Tibial artery (tissue), 4 donors: ENCODE measurements at regions not wholly inside any gene's neighbourhood (a gene's known extent, or its start where the extent isn't known, plus 50 kb on each side); places are given as distances from the start of the nearest gene placed in this dataset.

Source experiments
- DNase-seq, 2 donors: peaks; one replicate each; pipeline ENCODE4 v3.0.0-alpha.2; 2019
- H3K27ac ChIP-seq, 2 donors: fragments of 200-600 bp; sonication (generic) in 1 of 2; 1 replicate in 1 of 2; 2 replicates in 1 of 2; pipeline ENCODE4 v1.5.1; 2018 to 2019; ENCODE audit warnings: mild to moderate bottlenecking in 1 of 2
- H3K27me3 ChIP-seq, 2 donors: fragments of 200-600 bp; sonication (generic) in 1 of 2; one replicate each; pipeline versions ENCODE4 v1.5.1 to v1.6.0; 2016 to 2019
- H3K36me3 ChIP-seq, 3 donors: fragments of 200-600 bp; sonication (generic) in 2 of 3; one replicate each; pipeline ENCODE4 v1.5.1; 2016 to 2019; ENCODE audit warnings: mild to moderate bottlenecking in 2 of 3
- H3K4me1 ChIP-seq, 4 donors: fragments of 200-600 bp; sonication (generic) in 2 of 4; 1 replicate in 3 of 4; 2 replicates in 1 of 4; pipeline ENCODE4 v1.5.1; 2016 to 2019
- H3K4me3 ChIP-seq, 2 donors: fragments of 200-600 bp; sonication (generic) in 1 of 2; 1 replicate in 1 of 2; 2 replicates in 1 of 2; pipeline ENCODE4 v1.5.1; 2018 to 2019; ENCODE audit warnings: mild to moderate bottlenecking in 2 of 2
- H3K9me3 ChIP-seq, 3 donors: fragments of 200-600 bp; sonication (generic) in 1 of 3; one replicate each; pipeline ENCODE4 v1.5.1; 2016 to 2019
- intact Hi-C: fragments of 100-400 bp; cut with DNase I; formaldehyde crosslinking; loops from one replicate; pipeline ENCODE4 v1.15.0; 2023; ENCODE audit warnings: low total_unique reads
- TF ChIP-seq, protein P1 (sequence below), 2 experiments: fragments of 200-600 bp in 1 of 2; fragments of 450-650 bp in 1 of 2; IDR thresholded peaks; one replicate each; pipeline ENCODE4 v1.5.1; 2017 to 2019; ENCODE audit warnings: antibody characterized with exemption in 2 of 2, mild to moderate bottlenecking in 1 of 2, moderate library complexity in 1 of 2

- H3K4me3 ChIP-seq, result no peak overlapping the region
- no peaks in the 10 kb centered on the region for H3K9me3 ChIP-seq
- H3K27ac ChIP-seq, result no peak overlapping the region
- TF ChIP-seq, protein P1, sequence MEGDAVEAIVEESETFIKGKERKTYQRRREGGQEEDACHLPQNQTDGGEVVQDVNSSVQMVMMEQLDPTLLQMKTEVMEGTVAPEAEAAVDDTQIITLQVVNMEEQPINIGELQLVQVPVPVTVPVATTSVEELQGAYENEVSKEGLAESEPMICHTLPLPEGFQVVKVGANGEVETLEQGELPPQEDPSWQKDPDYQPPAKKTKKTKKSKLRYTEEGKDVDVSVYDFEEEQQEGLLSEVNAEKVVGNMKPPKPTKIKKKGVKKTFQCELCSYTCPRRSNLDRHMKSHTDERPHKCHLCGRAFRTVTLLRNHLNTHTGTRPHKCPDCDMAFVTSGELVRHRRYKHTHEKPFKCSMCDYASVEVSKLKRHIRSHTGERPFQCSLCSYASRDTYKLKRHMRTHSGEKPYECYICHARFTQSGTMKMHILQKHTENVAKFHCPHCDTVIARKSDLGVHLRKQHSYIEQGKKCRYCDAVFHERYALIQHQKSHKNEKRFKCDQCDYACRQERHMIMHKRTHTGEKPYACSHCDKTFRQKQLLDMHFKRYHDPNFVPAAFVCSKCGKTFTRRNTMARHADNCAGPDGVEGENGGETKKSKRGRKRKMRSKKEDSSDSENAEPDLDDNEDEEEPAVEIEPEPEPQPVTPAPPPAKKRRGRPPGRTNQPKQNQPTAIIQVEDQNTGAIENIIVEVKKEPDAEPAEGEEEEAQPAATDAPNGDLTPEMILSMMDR (IDR thresholded peaks at IDR 0.05), result no peak
- H3K27me3 ChIP-seq, result no peaks in the 10 kb centered on the region
- H3K36me3 ChIP-seq, result no peaks in the 10 kb centered on the region
- no peaks in the 10 kb centered on the region for H3K4me1 ChIP-seq
- no peak for DNase-seq
- intact Hi-C loops, result no loop called here
Observed at GRCh38 chr3:164453714-164454113, 624.6 kb downstream of the SI start.

GRCh38 chr3:164452707-164453106 is 625.6 kb downstream of the SI start:
- intact Hi-C loops, result no loop called here
- H3K4me3 ChIP-seq, result no peak overlapping the region
- H3K27me3 ChIP-seq, result no peaks in the 10 kb centered on the region
- H3K9me3 ChIP-seq, result no peaks in the 10 kb centered on the region
- DNase-seq, result no peak
- no peaks in the 10 kb centered on the region for H3K4me1 ChIP-seq
- peak overlapping the region in 1 of 2 donors; percentile 54 for H3K27ac ChIP-seq
- H3K36me3 ChIP-seq, result no peaks in the 10 kb centered on the region
- TF ChIP-seq, protein P1 (IDR thresholded peaks at IDR 0.05), result no peak

- Histone ChIP-seq H3K27ac (peak overlapping the region; percentile 42 to 54), H3K4me3 (peak overlapping the region in 1 of 2 donors; percentile 17), H3K27me3 (no peaks in the 10 kb centered on the region), H3K9me3 (no peaks in the 10 kb centered on the region), H3K36me3 (no peaks in the 10 kb centered on the region), H3K4me1 (no peaks in the 10 kb centered on the region)
- TF ChIP-seq, protein P1 (IDR thresholded peaks at IDR 0.05), result no peak
- DNase-seq, result peak; percentile 61 to 68
- intact Hi-C loops, result no loop called here
Observed at GRCh38 chr3:164451072-164451910, 627.0 kb downstream of the SI start.

DNA sequence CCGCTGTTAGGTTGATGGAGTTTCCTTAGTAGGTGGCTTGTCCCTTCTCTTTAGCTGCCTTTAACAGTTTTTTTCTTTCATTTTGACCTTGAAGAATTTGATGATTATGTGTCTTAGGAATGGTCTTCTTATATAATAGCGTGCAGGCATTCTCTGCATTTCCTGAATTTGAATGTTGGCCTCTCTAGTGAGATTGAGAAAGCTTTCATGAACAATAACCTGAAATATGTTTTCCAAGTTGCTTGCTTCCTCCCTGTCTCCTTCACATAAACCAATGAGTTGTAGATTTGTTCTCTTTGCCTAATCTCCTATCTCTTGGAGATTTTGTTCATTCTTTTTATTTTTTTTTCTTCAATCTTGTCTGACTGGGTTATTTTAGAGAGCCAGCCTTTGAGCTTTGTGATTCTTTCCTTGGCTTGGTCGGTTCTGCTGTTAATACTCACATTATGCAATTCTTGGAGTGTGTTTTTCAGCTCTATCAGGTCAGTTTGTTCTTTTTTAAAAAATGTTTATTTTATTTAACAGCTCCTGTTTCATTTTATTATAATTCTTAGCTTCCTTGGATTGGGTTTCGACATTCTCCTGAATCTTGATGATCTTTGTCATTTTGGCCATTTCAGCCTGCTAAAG is 627.9 kb downstream of the SI start:
- no peak overlapping the region for H3K4me3 ChIP-seq
- peak overlapping the region; percentile 42 to 54 for H3K27ac ChIP-seq
- DNase-seq, result no peak
- no peaks in the 10 kb centered on the region for H3K36me3 ChIP-seq
- TF ChIP-seq, protein P1 (IDR thresholded peaks at IDR 0.05), result no peak
- no peaks in the 10 kb centered on the region for H3K4me1 ChIP-seq
- intact Hi-C loops, result no loop called here
- no peaks in the 10 kb centered on the region for H3K9me3 ChIP-seq
- H3K27me3 ChIP-seq, result no peaks in the 10 kb centered on the region

DNA sequence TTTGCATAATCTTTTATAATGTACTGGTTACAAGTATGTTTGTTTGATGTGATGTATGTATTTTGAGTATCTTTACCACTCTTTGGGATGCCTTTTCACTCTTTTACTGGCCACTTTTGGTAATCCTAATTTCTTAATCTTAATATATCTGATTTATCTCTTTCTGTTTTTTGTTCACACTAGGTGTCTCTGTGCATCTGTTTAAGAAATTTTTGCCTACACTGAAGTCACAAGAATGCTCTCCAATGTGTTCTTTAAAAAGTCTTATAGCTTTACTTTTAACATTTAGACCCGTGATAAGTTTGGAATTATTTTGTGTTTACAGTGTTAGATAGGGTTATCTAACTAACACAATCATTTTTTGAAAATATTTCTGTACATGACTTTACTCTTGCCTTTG is 659.1 kb downstream of the SI start:
- Histone ChIP-seq H3K27ac (no peak overlapping the region), H3K4me1 (peaks cover 0 to 4% (median 0%) of the 10 kb centered on the region in 4 donors), H3K27me3 (no peaks in the 10 kb centered on the region), H3K4me3 (no peak overlapping the region), H3K36me3 (no peaks in the 10 kb centered on the region), H3K9me3 (no peaks in the 10 kb centered on the region)
- intact Hi-C loops, result no loop called here
- DNase-seq, result no peak
- TF ChIP-seq, protein P1 (IDR thresholded peaks at IDR 0.05), result no peak
